GM20000 (cell line): ENCODE measurements at regions not wholly inside any gene's neighbourhood (a gene's known extent, or its start where the extent isn't known, plus 50 kb on each side); places are given as distances from the start of the nearest gene placed in this dataset.

Experiments used
- DNase-seq: peaks from one replicate; pipeline ENCODE4 v3.0.0; 2012; ENCODE audit warnings: low spot score
- CTCF ChIP-seq: IDR thresholded peaks from 2 replicates; pipeline ENCODE4 v1.5.1; 2012; ENCODE audit warnings: mild to moderate bottlenecking, control low read depth; ENCODE audit errors: extremely low read depth, missing control alignments

GRCh38 chr6:156487877-156488276 is 289.3 kb upstream of the ARID1B start:
- no peak for TF ChIP-seq CTCF
- no peak for DNase-seq

- TF ChIP-seq CTCF = no peak
- no peak for DNase-seq
Measured at GRCh38 chr6:156485150-156485549, 292.0 kb upstream of the ARID1B start.

- DNase-seq = peak; percentile 14
- TF ChIP-seq CTCF = no peak
Measured at GRCh38 chr6:156474507-156475120, 302.6 kb upstream of the ARID1B start.

GRCh38 chr6:156471000-156471399 is 306.2 kb upstream of the ARID1B start:
- DNase-seq = no peak
- no peak for TF ChIP-seq CTCF

- TF ChIP-seq CTCF = no peak
- DNase-seq = no peak
Measured at GRCh38 chr6:156464100-156464878, 312.9 kb upstream of the ARID1B start.

- DNase-seq = no peak
- TF ChIP-seq CTCF = no peak
Measured at GRCh38 chr6:156461647-156462046, 315.5 kb upstream of the ARID1B start.

- TF ChIP-seq CTCF = no peak
- no peak for DNase-seq
Measured at GRCh38 chr6:156457601-156458000, 319.6 kb upstream of the ARID1B start.
